WTC11 (cell line): ENCODE measurements at regions not wholly inside any gene's neighbourhood (a gene's known extent, or its start where the extent isn't known, plus 50 kb on each side); places are given as distances from the start of the nearest gene placed in this dataset.

Experiments
- ATF6 ChIP-seq: sonication (generic); formaldehyde crosslinking; IDR thresholded peaks from 2 replicates; pipeline ENCODE4 v1.8.1; 2023; ENCODE audit warnings: mild to moderate bottlenecking, missing genetic modification reagents
- CREB1 ChIP-seq: sonication (generic); formaldehyde crosslinking; IDR thresholded peaks from 2 replicates; pipeline ENCODE4 v1.8.0; 2023; ENCODE audit warnings: mild to moderate bottlenecking, missing genetic modification reagents
- CTCF ChIP-seq: fragments of 200-600 bp; IDR thresholded peaks from 2 replicates; pipeline ENCODE4 v1.8.0; 2022; ENCODE audit warnings: antibody characterized with exemption
- ESRRA ChIP-seq: sonication (generic); formaldehyde crosslinking; IDR thresholded peaks from 2 replicates; pipeline ENCODE4 v1.8.1; 2022; ENCODE audit warnings: mild to moderate bottlenecking, missing genetic modification reagents, borderline replicate concordance
- NR2C2 ChIP-seq: sonication (generic); formaldehyde crosslinking; IDR thresholded peaks from 2 replicates; pipeline ENCODE4 v1.8.0; 2022; ENCODE audit warnings: mild to moderate bottlenecking, missing genetic modification reagents
- NR3C1 ChIP-seq: sonication (generic); formaldehyde crosslinking; conservative IDR thresholded peaks from 2 replicates; pipeline ENCODE4 v1.8.1; 2023; ENCODE audit warnings: low read depth, mild to moderate bottlenecking, missing genetic modification reagents
- ZNF138 ChIP-seq: sonication (generic); formaldehyde crosslinking; conservative IDR thresholded peaks from 2 replicates; pipeline ENCODE4 v1.8.1; 2022; ENCODE audit warnings: mild to moderate bottlenecking, moderate library complexity, missing genetic modification reagents
- ZNF396 ChIP-seq: fragments of 250-450 bp; sonication (Bioruptor Pico); IDR thresholded peaks from 2 replicates; pipeline ENCODE4 v1.8.0; 2021; ENCODE audit warnings: mild to moderate bottlenecking, moderate library complexity, borderline replicate concordance
- TF ChIP-seq, protein P1 (sequence below): fragments of 250-450 bp; sonication (Bioruptor Pico); IDR thresholded peaks from 2 replicates; pipeline ENCODE4 v1.9.0; 2021; ENCODE audit warnings: mild to moderate bottlenecking
- TF ChIP-seq, protein P2 (sequence below): sonication (generic); formaldehyde crosslinking; IDR thresholded peaks from 2 replicates; pipeline ENCODE4 v1.8.0; 2022; ENCODE audit warnings: mild to moderate bottlenecking, missing genetic modification reagents
- TF ChIP-seq, protein P3 (sequence below): sonication (generic); formaldehyde crosslinking; conservative IDR thresholded peaks from 2 replicates; pipeline ENCODE4 v1.8.1; 2023; ENCODE audit warnings: mild to moderate bottlenecking, low read depth, missing genetic modification reagents, moderate library complexity
- TF ChIP-seq, protein P4 (sequence below): sonication (generic); formaldehyde crosslinking; IDR thresholded peaks from 2 replicates; pipeline ENCODE4 v1.8.1; 2023; ENCODE audit warnings: mild to moderate bottlenecking, missing genetic modification reagents, borderline replicate concordance
- TF ChIP-seq, protein P5 (sequence below): sonication (generic); formaldehyde crosslinking; IDR thresholded peaks from 2 replicates; pipeline ENCODE4 v1.8.1; 2023; ENCODE audit warnings: mild to moderate bottlenecking, moderate library complexity, missing genetic modification reagents

DNA sequence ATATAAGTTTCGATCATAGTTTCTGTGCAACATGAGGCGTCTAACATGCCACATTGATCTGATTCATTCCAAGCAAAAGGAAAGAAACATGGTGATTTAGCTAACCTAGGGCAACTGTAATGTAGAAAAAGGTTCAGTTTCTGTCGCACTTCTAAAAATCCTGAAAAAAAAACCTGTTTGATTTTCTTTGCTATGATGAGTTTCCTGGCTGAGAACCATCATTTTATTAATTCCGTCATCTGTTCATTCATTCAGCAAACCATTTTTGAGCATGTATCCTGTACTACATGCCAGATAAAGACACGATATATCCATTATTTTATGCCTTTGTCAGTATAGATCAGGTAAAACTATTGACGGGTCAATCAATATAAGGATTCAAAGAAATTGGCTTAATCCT is 932.6 kb downstream of the GALC start:
- TF ChIP-seq CTCF (no peak), NR3C1 (no peak), ZNF138 (CRISPR knock-in tag) (no peak), NR2C2 (CRISPR knock-in tag) (no peak), CREB1 (CRISPR knock-in tag) (no peak), ATF6 (CRISPR knock-in tag) (no peak), ESRRA (no peak), ZNF396 (CRISPR knock-in tag) (no peak)
- TF ChIP-seq, protein P1, sequence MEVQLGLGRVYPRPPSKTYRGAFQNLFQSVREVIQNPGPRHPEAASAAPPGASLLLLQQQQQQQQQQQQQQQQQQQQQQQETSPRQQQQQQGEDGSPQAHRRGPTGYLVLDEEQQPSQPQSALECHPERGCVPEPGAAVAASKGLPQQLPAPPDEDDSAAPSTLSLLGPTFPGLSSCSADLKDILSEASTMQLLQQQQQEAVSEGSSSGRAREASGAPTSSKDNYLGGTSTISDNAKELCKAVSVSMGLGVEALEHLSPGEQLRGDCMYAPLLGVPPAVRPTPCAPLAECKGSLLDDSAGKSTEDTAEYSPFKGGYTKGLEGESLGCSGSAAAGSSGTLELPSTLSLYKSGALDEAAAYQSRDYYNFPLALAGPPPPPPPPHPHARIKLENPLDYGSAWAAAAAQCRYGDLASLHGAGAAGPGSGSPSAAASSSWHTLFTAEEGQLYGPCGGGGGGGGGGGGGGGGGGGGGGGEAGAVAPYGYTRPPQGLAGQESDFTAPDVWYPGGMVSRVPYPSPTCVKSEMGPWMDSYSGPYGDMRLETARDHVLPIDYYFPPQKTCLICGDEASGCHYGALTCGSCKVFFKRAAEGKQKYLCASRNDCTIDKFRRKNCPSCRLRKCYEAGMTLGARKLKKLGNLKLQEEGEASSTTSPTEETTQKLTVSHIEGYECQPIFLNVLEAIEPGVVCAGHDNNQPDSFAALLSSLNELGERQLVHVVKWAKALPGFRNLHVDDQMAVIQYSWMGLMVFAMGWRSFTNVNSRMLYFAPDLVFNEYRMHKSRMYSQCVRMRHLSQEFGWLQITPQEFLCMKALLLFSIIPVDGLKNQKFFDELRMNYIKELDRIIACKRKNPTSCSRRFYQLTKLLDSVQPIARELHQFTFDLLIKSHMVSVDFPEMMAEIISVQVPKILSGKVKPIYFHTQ, result no peak
- TF ChIP-seq, protein P2, sequence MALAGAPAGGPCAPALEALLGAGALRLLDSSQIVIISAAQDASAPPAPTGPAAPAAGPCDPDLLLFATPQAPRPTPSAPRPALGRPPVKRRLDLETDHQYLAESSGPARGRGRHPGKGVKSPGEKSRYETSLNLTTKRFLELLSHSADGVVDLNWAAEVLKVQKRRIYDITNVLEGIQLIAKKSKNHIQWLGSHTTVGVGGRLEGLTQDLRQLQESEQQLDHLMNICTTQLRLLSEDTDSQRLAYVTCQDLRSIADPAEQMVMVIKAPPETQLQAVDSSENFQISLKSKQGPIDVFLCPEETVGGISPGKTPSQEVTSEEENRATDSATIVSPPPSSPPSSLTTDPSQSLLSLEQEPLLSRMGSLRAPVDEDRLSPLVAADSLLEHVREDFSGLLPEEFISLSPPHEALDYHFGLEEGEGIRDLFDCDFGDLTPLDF (CRISPR knock-in tag), result no peak
- TF ChIP-seq, protein P3, sequence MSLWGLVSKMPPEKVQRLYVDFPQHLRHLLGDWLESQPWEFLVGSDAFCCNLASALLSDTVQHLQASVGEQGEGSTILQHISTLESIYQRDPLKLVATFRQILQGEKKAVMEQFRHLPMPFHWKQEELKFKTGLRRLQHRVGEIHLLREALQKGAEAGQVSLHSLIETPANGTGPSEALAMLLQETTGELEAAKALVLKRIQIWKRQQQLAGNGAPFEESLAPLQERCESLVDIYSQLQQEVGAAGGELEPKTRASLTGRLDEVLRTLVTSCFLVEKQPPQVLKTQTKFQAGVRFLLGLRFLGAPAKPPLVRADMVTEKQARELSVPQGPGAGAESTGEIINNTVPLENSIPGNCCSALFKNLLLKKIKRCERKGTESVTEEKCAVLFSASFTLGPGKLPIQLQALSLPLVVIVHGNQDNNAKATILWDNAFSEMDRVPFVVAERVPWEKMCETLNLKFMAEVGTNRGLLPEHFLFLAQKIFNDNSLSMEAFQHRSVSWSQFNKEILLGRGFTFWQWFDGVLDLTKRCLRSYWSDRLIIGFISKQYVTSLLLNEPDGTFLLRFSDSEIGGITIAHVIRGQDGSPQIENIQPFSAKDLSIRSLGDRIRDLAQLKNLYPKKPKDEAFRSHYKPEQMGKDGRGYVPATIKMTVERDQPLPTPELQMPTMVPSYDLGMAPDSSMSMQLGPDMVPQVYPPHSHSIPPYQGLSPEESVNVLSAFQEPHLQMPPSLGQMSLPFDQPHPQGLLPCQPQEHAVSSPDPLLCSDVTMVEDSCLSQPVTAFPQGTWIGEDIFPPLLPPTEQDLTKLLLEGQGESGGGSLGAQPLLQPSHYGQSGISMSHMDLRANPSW, result no peak
- TF ChIP-seq, protein P4, sequence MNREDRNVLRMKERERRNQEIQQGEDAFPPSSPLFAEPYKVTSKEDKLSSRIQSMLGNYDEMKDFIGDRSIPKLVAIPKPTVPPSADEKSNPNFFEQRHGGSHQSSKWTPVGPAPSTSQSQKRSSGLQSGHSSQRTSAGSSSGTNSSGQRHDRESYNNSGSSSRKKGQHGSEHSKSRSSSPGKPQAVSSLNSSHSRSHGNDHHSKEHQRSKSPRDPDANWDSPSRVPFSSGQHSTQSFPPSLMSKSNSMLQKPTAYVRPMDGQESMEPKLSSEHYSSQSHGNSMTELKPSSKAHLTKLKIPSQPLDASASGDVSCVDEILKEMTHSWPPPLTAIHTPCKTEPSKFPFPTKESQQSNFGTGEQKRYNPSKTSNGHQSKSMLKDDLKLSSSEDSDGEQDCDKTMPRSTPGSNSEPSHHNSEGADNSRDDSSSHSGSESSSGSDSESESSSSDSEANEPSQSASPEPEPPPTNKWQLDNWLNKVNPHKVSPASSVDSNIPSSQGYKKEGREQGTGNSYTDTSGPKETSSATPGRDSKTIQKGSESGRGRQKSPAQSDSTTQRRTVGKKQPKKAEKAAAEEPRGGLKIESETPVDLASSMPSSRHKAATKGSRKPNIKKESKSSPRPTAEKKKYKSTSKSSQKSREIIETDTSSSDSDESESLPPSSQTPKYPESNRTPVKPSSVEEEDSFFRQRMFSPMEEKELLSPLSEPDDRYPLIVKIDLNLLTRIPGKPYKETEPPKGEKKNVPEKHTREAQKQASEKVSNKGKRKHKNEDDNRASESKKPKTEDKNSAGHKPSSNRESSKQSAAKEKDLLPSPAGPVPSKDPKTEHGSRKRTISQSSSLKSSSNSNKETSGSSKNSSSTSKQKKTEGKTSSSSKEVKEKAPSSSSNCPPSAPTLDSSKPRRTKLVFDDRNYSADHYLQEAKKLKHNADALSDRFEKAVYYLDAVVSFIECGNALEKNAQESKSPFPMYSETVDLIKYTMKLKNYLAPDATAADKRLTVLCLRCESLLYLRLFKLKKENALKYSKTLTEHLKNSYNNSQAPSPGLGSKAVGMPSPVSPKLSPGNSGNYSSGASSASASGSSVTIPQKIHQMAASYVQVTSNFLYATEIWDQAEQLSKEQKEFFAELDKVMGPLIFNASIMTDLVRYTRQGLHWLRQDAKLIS (CRISPR knock-in tag), result no peak
- TF ChIP-seq, protein P5, sequence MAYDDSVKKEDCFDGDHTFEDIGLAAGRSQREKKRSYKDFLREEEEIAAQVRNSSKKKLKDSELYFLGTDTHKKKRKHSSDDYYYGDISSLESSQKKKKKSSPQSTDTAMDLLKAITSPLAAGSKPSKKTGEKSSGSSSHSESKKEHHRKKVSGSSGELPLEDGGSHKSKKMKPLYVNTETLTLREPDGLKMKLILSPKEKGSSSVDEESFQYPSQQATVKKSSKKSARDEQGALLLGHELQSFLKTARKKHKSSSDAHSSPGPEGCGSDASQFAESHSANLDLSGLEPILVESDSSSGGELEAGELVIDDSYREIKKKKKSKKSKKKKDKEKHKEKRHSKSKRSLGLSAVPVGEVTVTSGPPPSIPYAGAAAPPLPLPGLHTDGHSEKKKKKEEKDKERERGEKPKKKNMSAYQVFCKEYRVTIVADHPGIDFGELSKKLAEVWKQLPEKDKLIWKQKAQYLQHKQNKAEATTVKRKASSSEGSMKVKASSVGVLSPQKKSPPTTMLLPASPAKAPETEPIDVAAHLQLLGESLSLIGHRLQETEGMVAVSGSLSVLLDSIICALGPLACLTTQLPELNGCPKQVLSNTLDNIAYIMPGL, result no peak
